ENCODE measurements at regions not wholly inside any gene's neighbourhood (a gene's known extent, or its start where the extent isn't known, plus 50 kb on each side); places are given as distances from the start of the nearest gene placed in this dataset.

DNA sequence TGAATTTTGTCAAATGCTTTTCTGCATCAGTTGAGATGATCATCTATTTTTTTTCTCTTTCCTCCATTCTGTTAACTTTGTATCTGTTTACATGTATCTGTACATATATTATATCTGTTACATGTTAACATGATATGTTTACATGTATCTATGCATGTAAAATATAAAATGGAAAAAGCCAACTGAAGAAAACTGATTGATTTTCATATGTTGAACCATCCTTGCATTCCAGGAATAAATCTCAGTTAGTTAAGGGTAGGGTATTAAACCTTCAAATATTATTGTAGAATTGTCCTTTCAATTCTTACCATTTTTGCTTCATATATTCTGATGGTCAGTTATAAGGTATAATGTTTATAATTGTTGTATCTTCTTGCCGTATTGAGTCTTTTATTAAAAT lies 336.1 kb downstream of the ZFHX3 start:
- no peak overlapping the region for H3K27ac ChIP-seq

DNA sequence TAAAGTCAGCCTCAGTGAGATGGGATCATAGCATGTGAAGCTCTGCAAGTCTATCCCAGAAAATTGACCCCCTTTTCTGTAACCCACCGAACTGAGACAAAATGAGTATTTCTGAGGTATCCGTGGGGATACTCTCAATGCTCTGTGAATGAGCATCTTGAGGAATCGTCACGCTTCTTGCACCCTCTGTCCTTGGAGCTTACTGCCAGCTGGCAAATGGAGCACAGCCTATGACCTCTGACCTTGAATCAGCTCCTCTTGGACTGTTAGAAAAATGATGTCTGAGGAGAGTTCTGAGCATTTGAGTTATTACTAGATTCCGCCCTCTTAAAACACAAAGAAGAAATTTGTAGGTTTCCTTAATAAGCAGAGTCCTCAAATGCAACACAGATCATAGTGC lies 342.1 kb downstream of the ZFHX3 start:
- TF ChIP-seq, protein P1, sequence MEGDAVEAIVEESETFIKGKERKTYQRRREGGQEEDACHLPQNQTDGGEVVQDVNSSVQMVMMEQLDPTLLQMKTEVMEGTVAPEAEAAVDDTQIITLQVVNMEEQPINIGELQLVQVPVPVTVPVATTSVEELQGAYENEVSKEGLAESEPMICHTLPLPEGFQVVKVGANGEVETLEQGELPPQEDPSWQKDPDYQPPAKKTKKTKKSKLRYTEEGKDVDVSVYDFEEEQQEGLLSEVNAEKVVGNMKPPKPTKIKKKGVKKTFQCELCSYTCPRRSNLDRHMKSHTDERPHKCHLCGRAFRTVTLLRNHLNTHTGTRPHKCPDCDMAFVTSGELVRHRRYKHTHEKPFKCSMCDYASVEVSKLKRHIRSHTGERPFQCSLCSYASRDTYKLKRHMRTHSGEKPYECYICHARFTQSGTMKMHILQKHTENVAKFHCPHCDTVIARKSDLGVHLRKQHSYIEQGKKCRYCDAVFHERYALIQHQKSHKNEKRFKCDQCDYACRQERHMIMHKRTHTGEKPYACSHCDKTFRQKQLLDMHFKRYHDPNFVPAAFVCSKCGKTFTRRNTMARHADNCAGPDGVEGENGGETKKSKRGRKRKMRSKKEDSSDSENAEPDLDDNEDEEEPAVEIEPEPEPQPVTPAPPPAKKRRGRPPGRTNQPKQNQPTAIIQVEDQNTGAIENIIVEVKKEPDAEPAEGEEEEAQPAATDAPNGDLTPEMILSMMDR (conservative IDR thresholded peaks at IDR 0.05) = no peak
- no peak for TF ChIP-seq ZFX (IDR thresholded peaks at IDR 0.05)
- no peak overlapping the region for H3K27ac ChIP-seq

More for the DNA sequence above, 336.1 kb downstream of the ZFHX3 start:
- no peak for TF ChIP-seq ZFX (IDR thresholded peaks at IDR 0.05)
- TF ChIP-seq, protein P1 (conservative IDR thresholded peaks at IDR 0.05) = no peak

DNA sequence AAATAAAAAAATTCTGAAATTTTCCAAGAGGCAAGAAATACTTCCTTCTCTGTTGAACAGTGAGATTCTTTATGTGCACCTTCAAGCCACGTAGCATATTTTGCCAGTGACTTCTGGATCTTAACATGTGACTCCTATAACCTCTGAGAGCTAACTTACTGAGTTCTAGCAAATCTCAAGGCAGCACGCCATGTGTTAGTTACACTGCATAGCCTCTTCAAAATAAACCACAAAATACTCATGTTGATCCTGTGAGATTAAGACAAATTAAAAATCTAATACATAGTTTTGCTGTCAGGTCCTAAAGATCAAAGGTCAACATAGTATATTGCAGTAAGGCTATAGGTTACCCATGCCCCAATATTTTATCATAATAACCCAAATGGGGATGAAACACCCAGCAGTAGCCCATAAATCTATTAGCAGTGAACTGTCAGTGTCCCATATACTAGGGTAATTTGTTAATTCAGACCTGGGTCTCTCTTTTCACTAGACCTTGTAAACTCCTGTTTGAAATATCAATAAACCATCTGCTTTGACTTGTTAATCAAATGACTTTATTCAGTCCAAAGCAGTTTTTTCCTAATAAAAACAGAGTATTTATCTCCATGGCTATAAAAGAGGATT lies 343.1 kb downstream of the ZFHX3 start:
- no peak overlapping the region for H3K27ac ChIP-seq
- no peak for TF ChIP-seq ZFX (IDR thresholded peaks at IDR 0.05)
- TF ChIP-seq, protein P1 (conservative IDR thresholded peaks at IDR 0.05) = no peak

DNA sequence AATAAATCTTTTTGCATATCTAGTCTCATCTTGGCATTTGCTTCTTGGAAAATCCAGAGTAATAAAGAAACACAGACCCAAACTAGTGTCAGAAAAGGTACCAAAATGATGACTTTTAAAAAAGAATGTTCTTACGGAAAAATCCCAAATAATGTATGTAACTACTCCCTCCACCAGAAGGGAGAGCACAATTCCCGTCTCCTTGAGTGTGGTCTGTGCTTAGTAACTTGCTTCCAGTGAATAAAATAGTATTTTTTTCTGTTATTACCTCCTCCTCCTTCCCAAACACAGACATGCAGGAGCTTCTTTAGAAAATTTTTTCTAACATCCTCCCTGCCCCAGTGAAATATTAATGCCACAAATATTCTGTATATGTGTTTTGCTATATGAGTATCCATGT lies 358.1 kb downstream of the ZFHX3 start:
- TF ChIP-seq, protein P1 (conservative IDR thresholded peaks at IDR 0.05) = no peak
- no peak for TF ChIP-seq ZFX (IDR thresholded peaks at IDR 0.05)
- no peak overlapping the region for H3K27ac ChIP-seq

DNA sequence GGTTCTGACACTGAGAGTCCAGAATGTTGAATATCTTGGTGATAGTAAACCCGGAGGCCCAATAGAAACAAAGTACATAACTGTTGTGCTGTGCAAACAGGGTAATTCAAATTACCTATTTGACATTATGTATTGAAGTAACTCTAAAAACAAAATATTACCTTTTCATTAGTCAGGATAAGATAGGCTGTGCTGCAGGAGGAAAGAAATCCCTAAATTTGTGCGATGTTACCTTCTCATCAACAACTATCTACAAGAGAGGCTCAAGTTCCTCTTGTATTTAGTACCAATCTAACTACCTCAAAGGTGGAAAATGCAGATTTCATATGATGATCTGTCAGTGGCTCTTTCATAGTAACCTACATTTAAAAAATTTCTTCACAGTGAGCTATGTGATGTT lies 367.2 kb downstream of the ZFHX3 start:
- no peak overlapping the region for H3K27ac ChIP-seq
- no peak for TF ChIP-seq ZFX (IDR thresholded peaks at IDR 0.05)
- TF ChIP-seq, protein P1 (conservative IDR thresholded peaks at IDR 0.05) = no peak

DNA sequence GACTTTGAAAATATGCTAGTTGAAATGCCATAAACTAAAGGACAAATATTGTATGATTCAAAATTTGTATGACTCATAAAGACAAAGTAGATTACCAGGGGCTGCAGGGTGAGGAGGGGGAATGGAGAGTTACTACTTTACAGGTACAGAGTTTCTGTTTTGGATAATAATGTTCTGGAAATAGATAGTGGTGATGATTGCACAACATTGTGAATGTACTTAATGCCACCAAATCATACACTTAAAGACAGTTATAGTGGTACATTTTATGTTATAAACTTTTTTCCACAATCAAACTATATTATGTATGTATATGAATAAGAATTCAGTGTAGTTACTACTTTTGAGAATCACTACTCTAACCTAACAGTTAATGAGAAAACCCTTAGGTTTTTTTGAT lies 368.1 kb downstream of the ZFHX3 start:
- TF ChIP-seq, protein P1 (conservative IDR thresholded peaks at IDR 0.05) = no peak
- no peak for TF ChIP-seq ZFX (IDR thresholded peaks at IDR 0.05)
- no peak overlapping the region for H3K27ac ChIP-seq

DNA sequence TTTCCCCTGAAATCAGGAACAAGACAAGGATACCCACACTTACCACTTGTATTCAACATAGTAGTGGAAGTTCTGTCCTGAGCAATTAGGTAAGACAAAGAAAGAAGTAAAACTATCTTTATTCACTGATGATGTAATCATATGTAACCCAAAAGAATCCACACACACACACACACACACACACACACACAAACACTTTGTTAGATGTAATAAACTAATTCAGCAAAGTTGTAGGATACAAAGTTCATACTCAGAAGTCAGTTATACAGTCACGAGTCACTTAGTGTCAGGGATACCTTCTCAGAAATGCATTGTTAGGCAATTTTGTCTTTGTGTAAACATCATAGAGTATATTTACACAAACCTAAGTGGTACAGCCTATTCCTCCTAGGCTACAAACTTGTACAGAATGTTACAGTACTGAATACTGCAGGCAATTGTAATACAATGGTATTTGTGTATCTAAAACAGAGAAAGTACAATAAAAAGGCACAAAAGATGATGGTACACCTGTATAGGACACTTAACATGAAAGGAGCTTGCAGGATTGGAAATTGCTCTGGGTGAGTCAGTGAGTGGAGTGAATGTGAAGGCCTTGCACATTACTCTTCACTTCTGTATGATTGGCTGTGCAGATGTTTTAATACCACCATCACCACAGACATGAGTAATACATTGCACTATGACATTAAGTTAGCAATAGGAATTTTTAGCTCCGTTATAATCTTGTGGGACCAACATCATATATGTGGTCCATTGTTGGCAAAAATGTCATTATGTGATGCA lies 370.1 kb downstream of the ZFHX3 start:
- H3K27ac ChIP-seq = peak overlapping the region; percentile 48; the same call in 1 of the 2 replicates
- TF ChIP-seq, protein P1 (conservative IDR thresholded peaks at IDR 0.05) = no peak
- no peak for TF ChIP-seq ZFX (IDR thresholded peaks at IDR 0.05)

Measured in C4-2B (cell line).